HEK293 (cell line): ENCODE measurements at regions not wholly inside any gene's neighbourhood (a gene's known extent, or its start where the extent isn't known, plus 50 kb on each side); places are given as distances from the start of the nearest gene placed in this dataset.

ENCODE experiments used
- ZEB2 ChIP-seq: fragments of 450-650 bp; formaldehyde crosslinking; IDR thresholded peaks from 2 replicates; pipeline ENCODE4 v1.5.1; 2016; ENCODE audit warnings: missing biosample characterization, missing genetic modification characterization
- ZNF114 ChIP-seq: fragments of 450-650 bp; formaldehyde crosslinking; IDR thresholded peaks from 2 replicates; pipeline ENCODE4 v1.5.0; 2017; ENCODE audit warnings: missing biosample characterization, missing genetic modification characterization
- ZNF23 ChIP-seq: fragments of 450-650 bp; formaldehyde crosslinking; IDR thresholded peaks from 2 replicates; pipeline ENCODE4 v1.5.1; 2016; ENCODE audit warnings: missing biosample characterization, missing genetic modification characterization, borderline replicate concordance
- ZNF394 ChIP-seq: fragments of 450-650 bp; formaldehyde crosslinking; IDR thresholded peaks from 2 replicates; pipeline ENCODE4 v1.5.1; 2016; ENCODE audit warnings: missing biosample characterization, missing genetic modification characterization, mild to moderate bottlenecking, moderate library complexity, borderline replicate concordance
- ZNF416 ChIP-seq: fragments of 450-650 bp; formaldehyde crosslinking; IDR thresholded peaks from 2 replicates; pipeline ENCODE4 v1.5.1; 2016; ENCODE audit warnings: missing biosample characterization, missing genetic modification characterization
- ZNF660 ChIP-seq: fragments of 450-650 bp; IDR thresholded peaks from 2 replicates; pipeline ENCODE4 v1.5.1; 2018; ENCODE audit warnings: missing biosample characterization, mild to moderate bottlenecking, missing genetic modification characterization
- TF ChIP-seq, protein P1 (sequence below): IDR thresholded peaks from 2 replicates; pipeline ENCODE4 v1.6.1; 2011; ENCODE audit warnings: mild to moderate bottlenecking, low read depth, low read length, borderline replicate concordance
- TF ChIP-seq, protein P2 (sequence below): fragments of 450-650 bp; formaldehyde crosslinking; IDR thresholded peaks from 2 replicates; pipeline ENCODE4 v1.5.1; 2016; ENCODE audit warnings: missing biosample characterization, missing genetic modification characterization

DNA sequence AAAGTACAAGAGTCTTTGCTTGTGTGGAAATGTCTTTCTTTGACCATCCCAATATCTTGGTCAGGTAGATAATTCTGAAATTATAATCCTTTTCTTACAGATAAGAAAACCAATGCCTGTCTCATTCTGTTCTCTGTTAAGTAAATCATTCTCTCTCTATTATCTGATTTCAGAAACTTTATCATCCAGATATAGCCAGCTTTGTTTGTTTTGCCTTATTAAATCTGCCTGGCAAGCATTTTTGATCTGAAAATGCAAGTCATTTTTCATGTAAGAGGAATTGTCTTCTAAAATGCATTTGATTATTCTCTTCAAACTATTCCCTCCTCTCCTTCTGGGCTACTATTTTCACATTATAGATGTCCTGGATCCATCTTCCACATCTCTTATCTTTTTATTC, 625.5 kb downstream of the CCDC171 start:
- TF ChIP-seq ZNF114 = no peak
- TF ChIP-seq ZNF23 (tag by site-specific recombination) = no peak
- TF ChIP-seq, protein P1, sequence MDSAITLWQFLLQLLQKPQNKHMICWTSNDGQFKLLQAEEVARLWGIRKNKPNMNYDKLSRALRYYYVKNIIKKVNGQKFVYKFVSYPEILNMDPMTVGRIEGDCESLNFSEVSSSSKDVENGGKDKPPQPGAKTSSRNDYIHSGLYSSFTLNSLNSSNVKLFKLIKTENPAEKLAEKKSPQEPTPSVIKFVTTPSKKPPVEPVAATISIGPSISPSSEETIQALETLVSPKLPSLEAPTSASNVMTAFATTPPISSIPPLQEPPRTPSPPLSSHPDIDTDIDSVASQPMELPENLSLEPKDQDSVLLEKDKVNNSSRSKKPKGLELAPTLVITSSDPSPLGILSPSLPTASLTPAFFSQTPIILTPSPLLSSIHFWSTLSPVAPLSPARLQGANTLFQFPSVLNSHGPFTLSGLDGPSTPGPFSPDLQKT = no peak
- no peak for TF ChIP-seq ZEB2 (tag by site-specific recombination)
- TF ChIP-seq, protein P2, sequence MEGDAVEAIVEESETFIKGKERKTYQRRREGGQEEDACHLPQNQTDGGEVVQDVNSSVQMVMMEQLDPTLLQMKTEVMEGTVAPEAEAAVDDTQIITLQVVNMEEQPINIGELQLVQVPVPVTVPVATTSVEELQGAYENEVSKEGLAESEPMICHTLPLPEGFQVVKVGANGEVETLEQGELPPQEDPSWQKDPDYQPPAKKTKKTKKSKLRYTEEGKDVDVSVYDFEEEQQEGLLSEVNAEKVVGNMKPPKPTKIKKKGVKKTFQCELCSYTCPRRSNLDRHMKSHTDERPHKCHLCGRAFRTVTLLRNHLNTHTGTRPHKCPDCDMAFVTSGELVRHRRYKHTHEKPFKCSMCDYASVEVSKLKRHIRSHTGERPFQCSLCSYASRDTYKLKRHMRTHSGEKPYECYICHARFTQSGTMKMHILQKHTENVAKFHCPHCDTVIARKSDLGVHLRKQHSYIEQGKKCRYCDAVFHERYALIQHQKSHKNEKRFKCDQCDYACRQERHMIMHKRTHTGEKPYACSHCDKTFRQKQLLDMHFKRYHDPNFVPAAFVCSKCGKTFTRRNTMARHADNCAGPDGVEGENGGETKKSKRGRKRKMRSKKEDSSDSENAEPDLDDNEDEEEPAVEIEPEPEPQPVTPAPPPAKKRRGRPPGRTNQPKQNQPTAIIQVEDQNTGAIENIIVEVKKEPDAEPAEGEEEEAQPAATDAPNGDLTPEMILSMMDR = no peak
- no peak for TF ChIP-seq ZNF660 (tag by site-specific recombination)
- TF ChIP-seq ZNF416 (tag by site-specific recombination) = no peak
- TF ChIP-seq ZNF394 (tag by site-specific recombination) = no peak
